ENCODE measurements at regions not wholly inside any gene's neighbourhood (a gene's known extent, or its start where the extent isn't known, plus 50 kb on each side); places are given as distances from the start of the nearest gene placed in this dataset.
"Not testable (repeated sequence)": the region's sequence is repeated elsewhere in the genome, so short reads cannot be mapped to it uniquely, and the experiment has no call there.

GRCh38 chr2:205865056-205865455 lies 182.8 kb downstream of the NRP2 start:
- no peak for DNase-seq (ENCODE audit: low read depth in 2 of 2)

- DNase-seq (ENCODE audit: low read depth in 2 of 2) = no peak
Observed at GRCh38 chr2:205864491-205864890, 182.2 kb downstream of the NRP2 start.

GRCh38 chr2:205862761-205863160 lies 180.5 kb downstream of the NRP2 start:
- DNase-seq (ENCODE audit: low read depth in 2 of 2) = not testable (repeated sequence)

- no peak for DNase-seq (ENCODE audit: low read depth in 2 of 2)
Observed at GRCh38 chr2:205860885-205861284, 178.6 kb downstream of the NRP2 start.

- no peak for DNase-seq (ENCODE audit: low read depth in 2 of 2)
Observed at GRCh38 chr2:205860181-205860580, 177.9 kb downstream of the NRP2 start.

- DNase-seq (ENCODE audit: low read depth in 2 of 2) = no peak
Observed at GRCh38 chr2:205858881-205859441, 176.7 kb downstream of the NRP2 start.

GRCh38 chr2:205858275-205858674 lies 176.0 kb downstream of the NRP2 start:
- DNase-seq (ENCODE audit: low read depth in 2 of 2) = no peak

GRCh38 chr2:205857520-205858237 lies 175.4 kb downstream of the NRP2 start:
- DNase-seq (ENCODE audit: low read depth in 2 of 2) = no peak

- DNase-seq (ENCODE audit: low read depth in 2 of 2) = no peak
Observed at GRCh38 chr2:205852457-205852856, 170.2 kb downstream of the NRP2 start.

- no peak for DNase-seq (ENCODE audit: low read depth in 2 of 2)
Observed at GRCh38 chr2:205850611-205851010, 168.3 kb downstream of the NRP2 start.

- no peak for DNase-seq (ENCODE audit: low read depth in 2 of 2)
Observed at GRCh38 chr2:205850132-205850531, 167.8 kb downstream of the NRP2 start.

- DNase-seq (ENCODE audit: low read depth in 2 of 2) = no peak
Observed at GRCh38 chr2:205849136-205849535, 166.8 kb downstream of the NRP2 start.

GRCh38 chr2:205848601-205849000 lies 166.3 kb downstream of the NRP2 start:
- DNase-seq (ENCODE audit: low read depth in 2 of 2) = no peak

Measured in stimulated activated CD4-positive, alpha-beta T cell treated with anti-CD3 and anti-CD28 coated beads, Interleukin-4, amount 100 ng/mL, for 48 hours (primary cell).